ENCODE measurements at regions not wholly inside any gene's neighbourhood (a gene's known extent, or its start where the extent isn't known, plus 50 kb on each side); places are given as distances from the start of the nearest gene placed in this dataset.

- H3K27me3 ChIP-seq (ENCODE audit: insufficient read depth, low read length) = peaks cover 30% of the 10 kb centered on the region
- no peak for TF ChIP-seq POLR2AphosphoS5 (IDR thresholded peaks at IDR 0.05; ENCODE audit: low read depth, low read length)
- TF ChIP-seq EGR1 (IDR thresholded peaks at IDR 0.05; ENCODE audit: low read depth) = no peak
- no peak for TF ChIP-seq TCF7L2 (IDR thresholded peaks at IDR 0.05; ENCODE audit: borderline replicate concordance, extremely low read depth, insufficient read depth, insufficient read length)
- no peak for TF ChIP-seq MAX (IDR thresholded peaks at IDR 0.05)
- no peak for TF ChIP-seq POLR2A (IDR thresholded peaks at IDR 0.05; ENCODE audit: borderline replicate concordance, extremely low read depth, insufficient read depth, insufficient read length)
- TF ChIP-seq ELF1 (IDR thresholded peaks at IDR 0.05; ENCODE audit: borderline replicate concordance, low read depth) = no peak
- TF ChIP-seq SRF (IDR thresholded peaks at IDR 0.05; ENCODE audit: low read depth) = no peak
- TF ChIP-seq SIN3A (IDR thresholded peaks at IDR 0.05; ENCODE audit: low read depth) = no peak
- TF ChIP-seq YY1 (IDR thresholded peaks at IDR 0.05; ENCODE audit: extremely low read depth, insufficient replicate concordance, low read depth, low read length) = no peak
- no peak for TF ChIP-seq JUND (IDR thresholded peaks at IDR 0.05)
- TF ChIP-seq ZFX (IDR thresholded peaks at IDR 0.05) = no peak
- H3K27ac ChIP-seq (ENCODE audit: low read depth, low read length) = no peak overlapping the region
- no peaks in the 10 kb centered on the region for H3K4me1 ChIP-seq (ENCODE audit: control insufficient read depth in 1 of 2, insufficient read depth in 2 of 2, low read length in 2 of 2)
- H3K36me3 ChIP-seq (ENCODE audit: control insufficient read depth in 1 of 2, insufficient read depth in 2 of 2, low read length in 2 of 2) = no peaks in the 10 kb centered on the region
- H3K9ac ChIP-seq (ENCODE audit: low read length) = no peak overlapping the region
- H4K20me1 ChIP-seq (ENCODE audit: insufficient read depth) = no peaks in the 10 kb centered on the region
- ChIA-PET POLR2A (no interaction called here), RAD21 (ENCODE audit: low non-redundant PET in 1 of 2, low total read pairs in 2 of 2, uncharacterized antibody in 2 of 2, unreplicated experiment in 2 of 2) (interaction anchor here in 1 of 2 experiments (0.7 kb wide), 1 partner anchor 42 kb away, joined by 3 read pairs; no protein-coding TSS in a partner anchor), CTCF (no interaction called here)
- intact Hi-C loops (cut with micrococcal nuclease) = no loop called here
- no TSS peak for BruUV-seq (replicated peaks)
- no peak overlapping the region for H3K4me3 ChIP-seq (replicated peaks in 1 of 2; ENCODE audit: low read depth in 1 of 2, low read length in 2 of 2)
- no peaks in the 10 kb centered on the region for H3K9me3 ChIP-seq (ENCODE audit: control insufficient read depth in 1 of 2, insufficient read depth in 1 of 2, low read depth in 1 of 2, low read length in 2 of 2)
- H3K4me2 ChIP-seq (ENCODE audit: low read length) = no peak overlapping the region
- DNase-seq (ENCODE audit: low read depth, low spot score) = no peak
- H3K79me2 ChIP-seq (ENCODE audit: insufficient read depth, low read length) = no peaks in the 10 kb centered on the region
- ATAC-seq = no peak
- H3K9me2 ChIP-seq (ENCODE audit: insufficient read depth) = no peaks in the 10 kb centered on the region
- H2AFZ ChIP-seq (ENCODE audit: low read depth, low read length, poor library complexity, severe bottlenecking) = no peak overlapping the region
These were observed 204.0 kb upstream of the B3GAT1 start for GRCh38 chr11:134616038-134616437.

- no peaks in the 10 kb centered on the region for H3K4me1 ChIP-seq (ENCODE audit: control insufficient read depth in 1 of 2, insufficient read depth in 2 of 2, low read length in 2 of 2)
- ATAC-seq = no peak
- no TSS peak for BruUV-seq (replicated peaks)
- no peaks in the 10 kb centered on the region for H3K36me3 ChIP-seq (ENCODE audit: control insufficient read depth in 1 of 2, insufficient read depth in 2 of 2, low read length in 2 of 2)
- no peak overlapping the region for H2AFZ ChIP-seq (ENCODE audit: low read depth, low read length, poor library complexity, severe bottlenecking)
- RAD21 ChIA-PET (ENCODE audit: low non-redundant PET in 1 of 2, low total read pairs in 2 of 2, uncharacterized antibody in 2 of 2, unreplicated experiment in 2 of 2) = no interaction called here
- H3K9me3 ChIP-seq (ENCODE audit: control insufficient read depth in 1 of 2, insufficient read depth in 1 of 2, low read depth in 1 of 2, low read length in 2 of 2) = no peaks in the 10 kb centered on the region
- POLR2A ChIA-PET = no interaction called here
- DNase-seq (ENCODE audit: low read depth, low spot score) = no peak
- intact Hi-C loops (cut with micrococcal nuclease) = no loop called here
- no peaks in the 10 kb centered on the region for H3K9me2 ChIP-seq (ENCODE audit: insufficient read depth)
- H3K9ac ChIP-seq (ENCODE audit: low read length) = no peak overlapping the region
- H3K4me3 ChIP-seq (replicated peaks in 1 of 2; ENCODE audit: low read depth in 1 of 2, low read length in 2 of 2) = no peak overlapping the region
- H3K79me2 ChIP-seq (ENCODE audit: insufficient read depth, low read length) = no peaks in the 10 kb centered on the region
- CTCF ChIA-PET = no interaction called here
- H3K4me2 ChIP-seq (ENCODE audit: low read length) = no peak overlapping the region
- H3K27ac ChIP-seq (ENCODE audit: low read depth, low read length) = no peak overlapping the region
- no peaks in the 10 kb centered on the region for H4K20me1 ChIP-seq (ENCODE audit: insufficient read depth)
- H3K27me3 ChIP-seq (ENCODE audit: insufficient read depth, low read length) = peaks cover 37% of the 10 kb centered on the region
- TF ChIP-seq ELF1 (IDR thresholded peaks at IDR 0.05; ENCODE audit: borderline replicate concordance, low read depth) (no peak), EZH2 (IDR thresholded peaks at IDR 0.05) (no peak), MAX (IDR thresholded peaks at IDR 0.05) (no peak), RAD21 (IDR thresholded peaks at IDR 0.05; ENCODE audit: low read depth) (no peak), ZBTB33 (IDR thresholded peaks at IDR 0.05; ENCODE audit: extremely low read depth, insufficient replicate concordance, low read length) (no peak), POLR2AphosphoS5 (IDR thresholded peaks at IDR 0.05; ENCODE audit: low read depth, low read length) (no peak), CEBPB (IDR thresholded peaks at IDR 0.05; ENCODE audit: low read depth) (no peak), SP1 (IDR thresholded peaks at IDR 0.05; ENCODE audit: low read depth) (no peak), SRF (IDR thresholded peaks at IDR 0.05; ENCODE audit: low read depth) (no peak), TCF7L2 (IDR thresholded peaks at IDR 0.05; ENCODE audit: borderline replicate concordance, extremely low read depth, insufficient read depth, insufficient read length) (no peak), CTCF (IDR thresholded peaks at IDR 0.05 in 2 of 3, conservative IDR thresholded peaks at IDR 0.05 in 1 of 3; ENCODE audit: borderline replicate concordance in 1 of 3, insufficient read depth in 1 of 3, low read depth in 2 of 3, low read length in 2 of 3) (no peak), EGR1 (IDR thresholded peaks at IDR 0.05; ENCODE audit: low read depth) (no peak)
These were observed 203.1 kb upstream of the B3GAT1 start for GRCh38 chr11:134615041-134615615.

Data from HCT116 (cell line).